Gastrocnemius medialis (tissue), 4 donors: ENCODE measurements at regions not wholly inside any gene's neighbourhood (a gene's known extent, or its start where the extent isn't known, plus 50 kb on each side); places are given as distances from the start of the nearest gene placed in this dataset.

Experiments used
- ATAC-seq, 2 donors: fragments of 150-250 bp; one replicate each; pipeline ENCODE4 v1.9.1; 2016
- DNase-seq, 2 donors: peaks; one replicate each; pipeline ENCODE4 v3.0.0-alpha.2; 2019
- H3K27ac ChIP-seq, 4 donors: fragments of 200-600 bp; sonication (generic); 1 replicate in 1 of 4; 2 replicates in 3 of 4; pipeline ENCODE4 v1.5.1; 2016 to 2018; ENCODE audit warnings: mild to moderate bottlenecking in 2 of 4, moderate library complexity in 1 of 4
- H3K27me3 ChIP-seq, 3 donors: fragments of 200-600 bp; sonication (generic) in 2 of 3; 1 replicate in 1 of 3; 2 replicates in 2 of 3; pipeline versions ENCODE4 v1.5.1 to v1.6.0; 2016 to 2019; ENCODE audit warnings: mild to moderate bottlenecking in 1 of 3, moderate library complexity in 1 of 3
- H3K36me3 ChIP-seq, 2 donors: fragments of 200-600 bp; sonication (generic) in 1 of 2; one replicate each; pipeline ENCODE4 v1.5.1; 2017 to 2018
- H3K4me1 ChIP-seq, 2 donors: fragments of 200-600 bp; sonication (generic) in 1 of 2; one replicate each; pipeline ENCODE4 v1.5.1; 2016 to 2017; ENCODE audit warnings: mild to moderate bottlenecking in 2 of 2
- H3K4me3 ChIP-seq, 4 donors: fragments of 200-600 bp; sonication (generic) in 3 of 4; 1 replicate in 1 of 4; 2 replicates in 3 of 4; pipeline ENCODE4 v1.5.1; 2016 to 2019; ENCODE audit warnings: mild to moderate bottlenecking in 2 of 4
- H3K9me3 ChIP-seq, 3 donors: fragments of 200-600 bp; sonication (generic) in 2 of 3; 1 replicate in 1 of 3; 2 replicates in 2 of 3; pipeline ENCODE4 v1.5.1; 2016 to 2019
- POLR2A ChIP-seq, 2 donors: fragments of 450-650 bp; IDR thresholded peaks; one replicate each; pipeline ENCODE4 v1.6.1; 2017; ENCODE audit warnings: antibody characterized with exemption in 2 of 2, mild to moderate bottlenecking in 2 of 2, moderate library complexity in 2 of 2
- in situ Hi-C, 4 donors: fragments of 200-750 bp; cut with MboI; loops; one replicate each; pipeline versions ENCODE4 v1.15.0 to v1.8.0; 2017; ENCODE audit warnings: low sequenced_read_pairs in 4 of 4
- intact Hi-C: fragments of 100-400 bp; cut with DNase I; formaldehyde crosslinking; loops from one replicate; pipeline ENCODE4 v1.15.1; 2023; ENCODE audit warnings: low total_unique reads
- TF ChIP-seq, protein P1 (sequence below), 5 experiments: fragments of 450-650 bp in 3 of 5; fragments of 200-600 bp in 2 of 5; sonication (generic) in 2 of 5; IDR thresholded peaks in 4 of 5; conservative IDR thresholded peaks in 1 of 5; 1 replicate in 4 of 5; 2 replicates in 1 of 5; pipeline ENCODE4 v1.5.1; 2016 to 2019; ENCODE audit warnings: antibody characterized with exemption in 5 of 5, mild to moderate bottlenecking in 3 of 5, moderate library complexity in 3 of 5

DNA sequence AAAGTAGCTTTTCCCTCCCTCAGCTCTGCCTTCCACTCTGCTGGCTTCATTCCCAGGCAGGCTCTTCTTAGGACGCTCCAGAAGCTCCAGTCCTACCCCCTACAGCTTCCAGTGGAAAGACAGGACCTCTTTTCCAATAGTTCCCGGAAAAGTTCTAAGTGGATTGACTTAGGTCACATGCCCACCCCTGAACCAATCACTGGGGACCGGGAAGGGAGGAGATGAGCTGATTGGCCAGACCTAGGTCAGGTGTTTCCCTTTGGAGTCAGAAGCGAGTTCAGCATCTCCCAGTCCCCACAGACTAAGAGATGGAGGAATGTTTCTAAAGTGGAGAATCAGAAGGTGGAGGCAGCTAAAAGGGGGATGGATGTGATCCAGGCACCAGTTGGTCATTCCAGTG is 62.9 kb upstream of the KCNG1 start:
- H3K27me3 ChIP-seq: peaks cover 10 to 20% (median 10%) of the 10 kb centered on the region in 3 donors

DNA sequence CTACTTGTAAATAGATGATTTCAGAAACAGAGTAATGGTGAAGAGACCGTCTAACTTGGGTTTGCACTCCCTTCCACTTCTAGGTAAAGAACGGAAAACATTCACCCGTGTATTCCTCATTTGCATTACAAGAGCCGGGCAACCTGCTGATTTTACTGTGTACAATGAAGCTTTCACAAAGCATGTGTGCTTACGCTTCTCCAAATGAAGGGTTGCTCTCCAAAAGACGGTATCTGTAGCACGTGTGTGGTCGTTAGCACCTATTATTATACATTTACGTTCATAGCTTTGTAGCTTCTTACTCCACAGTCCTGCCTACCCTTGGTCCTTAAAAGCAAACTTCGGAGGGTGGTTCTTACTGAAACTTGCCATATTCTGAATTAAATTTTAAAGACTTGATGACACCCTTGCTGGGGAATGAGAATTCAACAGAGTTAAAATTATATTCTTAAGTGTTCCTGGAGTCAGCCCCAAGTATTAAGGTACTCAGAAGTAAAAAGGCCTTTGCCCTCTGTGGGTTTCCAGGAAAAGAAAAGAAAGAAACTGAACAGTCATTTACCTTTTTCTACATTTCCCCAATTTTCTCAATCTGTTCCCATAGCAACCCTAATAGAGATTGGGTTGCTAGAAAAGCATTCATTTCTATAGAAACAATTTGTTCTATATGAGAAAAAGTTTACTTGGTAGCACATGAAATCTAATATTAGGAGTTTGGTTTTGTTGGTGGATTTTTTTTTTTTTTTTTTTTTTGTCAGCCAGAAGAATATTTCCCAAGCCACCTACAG is 61.9 kb upstream of the KCNG1 start:
- H3K4me1 ChIP-seq: no peaks in the 10 kb centered on the region
- no peak for TF ChIP-seq POLR2A (IDR thresholded peaks at IDR 0.05)
- TF ChIP-seq, protein P1, sequence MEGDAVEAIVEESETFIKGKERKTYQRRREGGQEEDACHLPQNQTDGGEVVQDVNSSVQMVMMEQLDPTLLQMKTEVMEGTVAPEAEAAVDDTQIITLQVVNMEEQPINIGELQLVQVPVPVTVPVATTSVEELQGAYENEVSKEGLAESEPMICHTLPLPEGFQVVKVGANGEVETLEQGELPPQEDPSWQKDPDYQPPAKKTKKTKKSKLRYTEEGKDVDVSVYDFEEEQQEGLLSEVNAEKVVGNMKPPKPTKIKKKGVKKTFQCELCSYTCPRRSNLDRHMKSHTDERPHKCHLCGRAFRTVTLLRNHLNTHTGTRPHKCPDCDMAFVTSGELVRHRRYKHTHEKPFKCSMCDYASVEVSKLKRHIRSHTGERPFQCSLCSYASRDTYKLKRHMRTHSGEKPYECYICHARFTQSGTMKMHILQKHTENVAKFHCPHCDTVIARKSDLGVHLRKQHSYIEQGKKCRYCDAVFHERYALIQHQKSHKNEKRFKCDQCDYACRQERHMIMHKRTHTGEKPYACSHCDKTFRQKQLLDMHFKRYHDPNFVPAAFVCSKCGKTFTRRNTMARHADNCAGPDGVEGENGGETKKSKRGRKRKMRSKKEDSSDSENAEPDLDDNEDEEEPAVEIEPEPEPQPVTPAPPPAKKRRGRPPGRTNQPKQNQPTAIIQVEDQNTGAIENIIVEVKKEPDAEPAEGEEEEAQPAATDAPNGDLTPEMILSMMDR (IDR thresholded peaks at IDR 0.05 in 4 of 5, conservative IDR thresholded peaks at IDR 0.05 in 1 of 5): no peak
- intact Hi-C loops (no loop called here), in situ Hi-C loops (no loop called here)
- no peaks in the 10 kb centered on the region for H3K9me3 ChIP-seq
- DNase-seq (no peak), ATAC-seq (no peak)
- no peaks in the 10 kb centered on the region for H3K36me3 ChIP-seq
- no peak overlapping the region for H3K4me3 ChIP-seq
- H3K27me3 ChIP-seq: peaks cover 4 to 12% (median 10%) of the 10 kb centered on the region in 3 donors
- no peak overlapping the region for H3K27ac ChIP-seq

More for the DNA sequence above, 62.9 kb upstream of the KCNG1 start:
- ATAC-seq: no peak
- no peak for DNase-seq
- Histone ChIP-seq H3K9me3 (no peaks in the 10 kb centered on the region), H3K4me1 (no peaks in the 10 kb centered on the region), H3K36me3 (no peaks in the 10 kb centered on the region), H3K27ac (no peak overlapping the region), H3K4me3 (no peak overlapping the region)
- in situ Hi-C loops (no loop called here), intact Hi-C loops (no loop called here)
- TF ChIP-seq POLR2A (IDR thresholded peaks at IDR 0.05): no peak
- TF ChIP-seq, protein P1 (IDR thresholded peaks at IDR 0.05 in 4 of 5, conservative IDR thresholded peaks at IDR 0.05 in 1 of 5): no peak

DNA sequence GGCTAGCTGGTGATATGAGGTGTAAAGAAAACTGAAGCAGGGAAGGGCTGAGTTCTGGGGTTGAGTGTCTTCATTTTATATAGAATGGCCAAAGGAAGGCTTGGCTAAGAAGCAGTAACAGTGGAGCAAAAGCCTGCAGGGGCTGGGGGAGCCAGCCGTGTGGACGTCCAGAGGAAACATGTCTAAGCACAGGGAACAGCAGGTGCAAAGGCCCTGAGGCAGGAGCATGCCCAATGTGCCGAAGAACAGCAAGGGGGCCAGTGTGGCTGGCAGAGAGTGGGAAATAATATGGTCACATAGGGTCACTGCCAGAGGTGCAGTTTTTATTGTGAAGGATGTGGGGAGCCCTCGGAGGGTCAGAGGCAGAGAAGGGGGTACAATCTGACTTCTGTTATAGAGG is 60.5 kb upstream of the KCNG1 start:
- H3K36me3 ChIP-seq: no peaks in the 10 kb centered on the region
- no peak overlapping the region for H3K4me3 ChIP-seq
- H3K4me1 ChIP-seq: no peaks in the 10 kb centered on the region
- intact Hi-C loops: no loop called here
- no peak overlapping the region for H3K27ac ChIP-seq
- H3K27me3 ChIP-seq: peaks cover 0 to 11% (median 4%) of the 10 kb centered on the region in 3 donors
- DNase-seq: no peak
- no peaks in the 10 kb centered on the region for H3K9me3 ChIP-seq
- no peak for TF ChIP-seq POLR2A (IDR thresholded peaks at IDR 0.05)
- TF ChIP-seq, protein P1 (IDR thresholded peaks at IDR 0.05 in 4 of 5, conservative IDR thresholded peaks at IDR 0.05 in 1 of 5): no peak
- in situ Hi-C loops: no loop called here
- ATAC-seq: no peak

DNA sequence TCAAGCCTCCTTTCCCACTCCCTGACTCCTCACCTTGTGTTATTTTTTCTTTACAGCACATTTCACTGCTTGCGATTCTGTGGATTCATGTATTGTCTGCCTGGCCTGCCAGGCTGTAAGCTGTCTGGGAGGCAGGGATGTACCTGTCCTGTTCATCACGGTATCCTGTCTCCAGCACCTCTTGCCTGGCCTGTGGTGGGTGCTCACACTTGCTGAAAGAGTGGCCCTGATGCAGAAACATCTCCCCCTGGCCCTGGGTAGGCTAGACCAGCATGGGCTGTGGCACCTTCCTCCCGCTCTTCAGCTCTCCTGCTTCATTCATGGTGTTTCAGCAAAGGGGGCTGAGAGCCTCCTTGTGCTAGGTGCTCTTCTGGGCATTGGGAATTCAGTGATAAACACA is 60.1 kb upstream of the KCNG1 start:
- no peak overlapping the region for H3K4me3 ChIP-seq
- no peaks in the 10 kb centered on the region for H3K36me3 ChIP-seq
- intact Hi-C loops (no loop called here), in situ Hi-C loops (no loop called here)
- no peak overlapping the region for H3K27ac ChIP-seq
- no peaks in the 10 kb centered on the region for H3K9me3 ChIP-seq
- DNase-seq (no peak), ATAC-seq (no peak)
- peaks cover 0 to 16% (median 4%) of the 10 kb centered on the region in 3 donors for H3K27me3 ChIP-seq
- H3K4me1 ChIP-seq: no peaks in the 10 kb centered on the region
- no peak for TF ChIP-seq POLR2A (IDR thresholded peaks at IDR 0.05)
- TF ChIP-seq, protein P1 (IDR thresholded peaks at IDR 0.05 in 4 of 5, conservative IDR thresholded peaks at IDR 0.05 in 1 of 5): no peak
